Ovary (tissue), 7 donors: ENCODE measurements at regions not wholly inside any gene's neighbourhood (a gene's known extent, or its start where the extent isn't known, plus 50 kb on each side); places are given as distances from the start of the nearest gene placed in this dataset.

Experiments used
- DNase-seq, 5 donors: peaks; one replicate each; pipeline ENCODE4 v3.0.0-alpha.2; 2019 to 2020
- H3K27ac ChIP-seq, 2 donors: fragments of 200-600 bp; one replicate each; pipeline versions ENCODE4 v1.5.1 to v1.8.0; 2019 to 2022
- H3K27me3 ChIP-seq: fragments of 200-600 bp; one replicate; pipeline ENCODE4 v1.8.0; 2022
- H3K36me3 ChIP-seq: fragments of 200-600 bp; sonication (generic); one replicate; pipeline ENCODE4 v1.5.1; 2019
- H3K4me1 ChIP-seq: one replicate; pipeline ENCODE4 v1.8.1; 2013; ENCODE audit warnings: mild to moderate bottlenecking, moderate library complexity; ENCODE audit not compliant: insufficient read depth
- H3K4me3 ChIP-seq: fragments of 200-600 bp; sonication (generic); one replicate; pipeline ENCODE4 v1.5.1; 2017
- H3K9me3 ChIP-seq, 2 donors: fragments of 200-600 bp in 1 of 2; sonication (generic) in 1 of 2; one replicate each; pipeline versions ENCODE4 v1.5.1 to v1.8.1; 2013 to 2019; ENCODE audit warnings: mild to moderate bottlenecking in 1 of 2, moderate library complexity in 1 of 2
- CTCF ChIP-seq, 3 donors: fragments of 450-650 bp in 2 of 3; fragments of 200-600 bp in 1 of 3; IDR thresholded peaks; one replicate each; pipeline versions ENCODE4 v1.5.1 to v1.8.0; 2016 to 2022; ENCODE audit warnings: antibody characterized with exemption in 3 of 3, mild to moderate bottlenecking in 1 of 3
- EP300 ChIP-seq: sonication (generic); formaldehyde crosslinking; IDR thresholded peaks from one replicate; pipeline ENCODE4 v1.6.1; 2017; ENCODE audit warnings: antibody characterized with exemption
- POLR2A ChIP-seq: fragments of 450-650 bp; IDR thresholded peaks from one replicate; pipeline ENCODE4 v1.6.1; 2017; ENCODE audit warnings: antibody characterized with exemption, mild to moderate bottlenecking, moderate library complexity
- WGBS, 3 donors: extraction: QIAGEN DNeasy Blood & Tissue Kit in 1 of 3; methylation state at CpG; one replicate each; pipeline versions ENCODE4 v1.1.5 to v1.1.7; 2013 to 2017; 5-methylcytosine and 5-hydroxymethylcytosine counted together
- intact Hi-C, 4 donors: fragments of 100-400 bp; cut with DNase I; formaldehyde crosslinking; loops; one replicate each; pipeline versions ENCODE4 v1.11.0 to v1.15.1; 2022 to 2023
- donor health status: DM: no; HTN: no; CAD: no; lungs with moderate emphysema.
- donor health status: DM: no; HTN: no; CAD: no.
- donor health status: Bipolar disorder and iron deficiency.
- donor health status: DM: no; HTN: no; CAD: no.
- donor health status: DM: yes; HTN: yes; CAD: no.

- 94 to 96% (median 94%) methylated on average over 2 of the region's 2 CpGs for WGBS, 3 donors
- intact Hi-C loops: no loop called here
- H3K9me3 ChIP-seq: no peaks in the 10 kb centered on the region
- H3K36me3 ChIP-seq: no peaks in the 10 kb centered on the region
- no peak for DNase-seq
- no peak overlapping the region for H3K4me3 ChIP-seq
- H3K4me1 ChIP-seq: no peaks in the 10 kb centered on the region
- H3K27ac ChIP-seq: no peak overlapping the region
- no peaks in the 10 kb centered on the region for H3K27me3 ChIP-seq
- TF ChIP-seq EP300 (no peak), POLR2A (no peak), CTCF (IDR thresholded peaks at IDR 0.05) (no peak)
These were observed 630.1 kb downstream of the BRINP3 start for GRCh38 chr1:189847613-189848012.

- H3K4me1 ChIP-seq: no peaks in the 10 kb centered on the region
- WGBS, 3 donors: 81 to 86% (median 82%) methylated on average over 3 of the region's 3 CpGs
- H3K36me3 ChIP-seq: no peaks in the 10 kb centered on the region
- no peak for DNase-seq
- H3K27ac ChIP-seq: no peak overlapping the region
- TF ChIP-seq EP300 (no peak), CTCF (IDR thresholded peaks at IDR 0.05) (no peak), POLR2A (no peak)
- no peaks in the 10 kb centered on the region for H3K27me3 ChIP-seq
- intact Hi-C loops: no loop called here
- no peaks in the 10 kb centered on the region for H3K9me3 ChIP-seq
- H3K4me3 ChIP-seq: no peak overlapping the region
These were observed 625.8 kb downstream of the BRINP3 start for GRCh38 chr1:189851806-189852367.

- no peak for TF ChIP-seq EP300
- no peak for TF ChIP-seq CTCF (IDR thresholded peaks at IDR 0.05)
- TF ChIP-seq POLR2A: no peak
- Histone ChIP-seq H3K4me3 (no peak overlapping the region), H3K27ac (no peak overlapping the region), H3K4me1 (no peaks in the 10 kb centered on the region), H3K36me3 (no peaks in the 10 kb centered on the region), H3K9me3 (no peaks in the 10 kb centered on the region), H3K27me3 (no peaks in the 10 kb centered on the region)
- intact Hi-C loops: no loop called here
- WGBS, 3 donors: 67 to 100% (median 98%) methylated on average over 1 of the region's 1 CpG
- no peak for DNase-seq
These were observed 618.2 kb downstream of the BRINP3 start for GRCh38 chr1:189859385-189859977.

- no peak overlapping the region for H3K4me3 ChIP-seq
- no peak for DNase-seq
- H3K27me3 ChIP-seq: no peaks in the 10 kb centered on the region
- H3K36me3 ChIP-seq: no peaks in the 10 kb centered on the region
- H3K4me1 ChIP-seq: no peaks in the 10 kb centered on the region
- no peak overlapping the region for H3K27ac ChIP-seq
- no peak for TF ChIP-seq CTCF (IDR thresholded peaks at IDR 0.05)
- no peak for TF ChIP-seq EP300
- TF ChIP-seq POLR2A: no peak
- no peaks in the 10 kb centered on the region for H3K9me3 ChIP-seq
- WGBS, 3 donors: 7 to 39% (median 17%) methylated on average over 1 of the region's 1 CpG
- intact Hi-C loops: no loop called here
These were observed 611.1 kb downstream of the BRINP3 start for GRCh38 chr1:189866606-189867005.
